H1 (cell line): ENCODE measurements at regions not wholly inside any gene's neighbourhood (a gene's known extent, or its start where the extent isn't known, plus 50 kb on each side); places are given as distances from the start of the nearest gene placed in this dataset.

Source experiments
- ASH2L ChIP-seq: fragments of 200-600, 300-600 bp; sonication (generic); IDR thresholded peaks from one replicate; pipeline ENCODE4 v1.7.1; 2017; ENCODE audit warnings: low read length
- CHD7 ChIP-seq: fragments of 300-600 bp; sonication (generic); IDR thresholded peaks from 2 replicates; pipeline ENCODE4 v1.7.1; 2012; ENCODE audit warnings: low read length, moderate library complexity, mild to moderate bottlenecking, inconsistent platforms; ENCODE audit not compliant: insufficient replicate concordance
- EGR1 ChIP-seq: IDR thresholded peaks from 2 replicates; pipeline ENCODE4 v1.6.1; 2011; ENCODE audit warnings: low read depth, low read length, borderline replicate concordance
- NRF1 ChIP-seq: IDR thresholded peaks from 2 replicates; pipeline ENCODE4 v1.6.1; 2011; ENCODE audit warnings: mild to moderate bottlenecking, low read depth, low read length, improper control_type of control experiment
- RFX5 ChIP-seq: IDR thresholded peaks from 2 replicates; pipeline ENCODE4 v1.6.1; 2011; ENCODE audit warnings: low read depth, low read length, improper control_type of control experiment, borderline replicate concordance
- RXRA ChIP-seq: IDR thresholded peaks from 2 replicates; pipeline ENCODE4 v1.6.1; 2011; ENCODE audit warnings: low read depth, mild to moderate bottlenecking, low read length, moderate library complexity; ENCODE audit not compliant: insufficient read depth

DNA sequence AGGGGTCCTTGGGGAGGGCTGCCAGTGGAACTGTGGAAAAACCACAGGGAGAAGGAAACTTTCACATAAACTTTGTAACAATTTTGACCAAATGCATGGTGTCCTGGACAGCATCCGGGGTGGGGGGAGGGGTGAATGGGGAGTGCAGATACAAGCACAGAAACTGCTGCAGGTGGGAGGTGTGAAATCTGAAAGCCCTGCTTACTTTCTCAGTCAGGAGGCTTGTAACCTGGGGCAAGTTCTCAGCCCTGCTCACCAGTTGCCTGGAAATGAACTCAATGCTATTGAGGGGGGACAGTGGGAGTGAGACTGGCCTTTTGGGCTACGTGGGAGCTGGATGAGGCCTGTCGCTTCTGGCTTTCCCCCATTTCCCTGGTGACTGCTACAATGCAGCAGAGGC lies 694.5 kb upstream of the ZNF608 start (continued):
- TF ChIP-seq CHD7 (no peak), ASH2L (no peak), RXRA (no peak), NRF1 (no peak), EGR1 (no peak), RFX5 (no peak)
- TF ChIP-seq, all 59 proteins: peak for 0
